SK-N-SH (cell line): ENCODE measurements at regions not wholly inside any gene's neighbourhood (a gene's known extent, or its start where the extent isn't known, plus 50 kb on each side); places are given as distances from the start of the nearest gene placed in this dataset.
A peak's percentile ranks its signal among the peaks of the same experiment; 100 is the strongest.

Experiments
- CTCF ChIA-PET: fragments of 300-600, 350-600 bp; formaldehyde crosslinking; extraction: SDS; loops from one replicate; lab custom pipeline; 2021; lab: Yijun Ruan, JAX
- POLR2A ChIA-PET: fragments of 350-600 bp; sonication (Branson Sonifier 250); formaldehyde crosslinking; extraction: SDS; loops from one replicate; lab custom pipeline; 2020; ENCODE audit warnings: antibody characterized with exemption, inconsistent platforms; lab: Yijun Ruan, JAX
- DNase-seq: peaks from one replicate; pipeline ENCODE4 v3.0.0; 2012
- H2AFZ ChIP-seq: fragments of 200-600 bp; sonication (generic); 2 replicates; pipeline ENCODE4 v1.8.1; 2016; ENCODE audit warnings: antibody characterized with exemption, mild to moderate bottlenecking, low read depth
- H3F3A ChIP-seq: fragments of 200-600 bp; sonication (generic); replicated peaks from 2 replicates; pipeline ENCODE3; 2016; ENCODE audit warnings: antibody characterized with exemption, mild to moderate bottlenecking; ENCODE audit not compliant: insufficient read depth
- H3K27ac ChIP-seq, 2 experiments: fragments of 200-500 bp in 1 of 2; fragments of 200-600 bp in 1 of 2; sonication (Bioruptor generic) in 1 of 2; sonication (generic), shearing (Covaris generic) in 1 of 2; 2 replicates each; pipeline versions ENCODE4 v1.5.1 to v1.6.1; 2014 to 2016; ENCODE audit warnings: low read depth in 2 of 2, inconsistent platforms in 1 of 2, low read length in 1 of 2, mild to moderate bottlenecking in 1 of 2, mixed read lengths in 1 of 2
- H3K27me3 ChIP-seq: fragments of 200-600 bp; sonication (generic), shearing (Covaris generic); 2 replicates; pipeline ENCODE4 v1.6.1; 2016; ENCODE audit warnings: mixed run types; ENCODE audit not compliant: insufficient read depth
- H3K36me3 ChIP-seq, 2 experiments: fragments of 200-500 bp in 1 of 2; fragments of 200-600 bp in 1 of 2; sonication (Bioruptor generic) in 1 of 2; sonication (generic) in 1 of 2; replicated peaks in 1 of 2; 2 replicates each; pipeline versions ENCODE3 to v1.5.1; 2014 to 2016; ENCODE audit warnings: low read length in 1 of 2, mild to moderate bottlenecking in 1 of 2; ENCODE audit not compliant: insufficient read depth in 2 of 2, control insufficient read depth in 1 of 2
- H3K4me1 ChIP-seq, 2 experiments: fragments of 200-500 bp in 1 of 2; fragments of 200-600 bp in 1 of 2; sonication (Bioruptor generic) in 1 of 2; sonication (generic), shearing (Covaris generic) in 1 of 2; 2 replicates each; pipeline versions ENCODE4 v1.5.1 to v1.6.1; 2014 to 2016; ENCODE audit warnings: low read depth in 1 of 2, low read length in 1 of 2, mixed run types in 1 of 2; ENCODE audit not compliant: insufficient read depth in 2 of 2, control insufficient read depth in 1 of 2
- H3K4me2 ChIP-seq: fragments of 200-600 bp; sonication (generic), shearing (Covaris generic); 2 replicates; pipeline ENCODE4 v1.6.1; 2017; ENCODE audit warnings: mixed run types
- H3K4me3 ChIP-seq, 2 experiments: fragments of 200-500 bp in 1 of 2; fragments of 200-600 bp in 1 of 2; sonication (Bioruptor generic) in 1 of 2; sonication (generic), shearing (Covaris generic) in 1 of 2; 2 replicates each; pipeline versions ENCODE4 v1.5.1 to v1.8.1; 2014 to 2016; ENCODE audit warnings: low read depth in 2 of 2, inconsistent platforms in 1 of 2, low read length in 1 of 2, mild to moderate bottlenecking in 1 of 2, mixed read lengths in 1 of 2, moderate library complexity in 1 of 2
- H3K79me2 ChIP-seq: fragments of 200-600 bp; sonication (generic); 2 replicates; pipeline ENCODE4 v1.8.1; 2017; ENCODE audit warnings: mild to moderate bottlenecking; ENCODE audit not compliant: insufficient read depth
- H3K9ac ChIP-seq: fragments of 200-600 bp; sonication (generic); 2 replicates; pipeline ENCODE4 v1.6.1; 2017; ENCODE audit warnings: mixed run types
- H3K9me2 ChIP-seq: fragments of 200-600 bp; sonication (generic); 2 replicates; pipeline ENCODE4 v1.6.1; 2017; ENCODE audit warnings: mixed run types
- H3K9me3 ChIP-seq: fragments of 200-600 bp; sonication (generic); 2 replicates; pipeline ENCODE4 v1.6.1; 2017; ENCODE audit warnings: mixed run types, mild to moderate bottlenecking, moderate library complexity
- H4K20me1 ChIP-seq: fragments of 200-600 bp; sonication (generic); 2 replicates; pipeline ENCODE4 v1.6.1; 2017; ENCODE audit warnings: mild to moderate bottlenecking, mixed run types; ENCODE audit not compliant: insufficient read depth
- ELF1 ChIP-seq: IDR thresholded peaks from 2 replicates; pipeline ENCODE4 v1.4.0; 2012
- EP300 ChIP-seq, 2 experiments: IDR thresholded peaks; 2 replicates each; pipeline versions ENCODE4 v1.4.0 to v1.6.1; 2012; ENCODE audit warnings: borderline replicate concordance in 1 of 2, low read depth in 1 of 2, low read length in 1 of 2
- FOSL2 ChIP-seq: IDR thresholded peaks from 2 replicates; pipeline ENCODE4 v1.4.0; 2012; ENCODE audit warnings: low read depth, mild to moderate bottlenecking, moderate library complexity, borderline replicate concordance
- GABPA ChIP-seq: IDR thresholded peaks from 2 replicates; pipeline ENCODE4 v1.4.0; 2012; ENCODE audit warnings: low read depth, mild to moderate bottlenecking
- NRF1 ChIP-seq: IDR thresholded peaks from 2 replicates; pipeline ENCODE4 v1.6.1; 2012; ENCODE audit warnings: low read depth, mild to moderate bottlenecking, low read length
- RFX5 ChIP-seq: IDR thresholded peaks from 2 replicates; pipeline ENCODE4 v1.6.1; 2012; ENCODE audit warnings: mild to moderate bottlenecking, improper control_type of control experiment, low read length
- SMC3 ChIP-seq: IDR thresholded peaks from 2 replicates; pipeline ENCODE4 v1.6.1; 2012; ENCODE audit warnings: low read depth, low read length, improper control_type of control experiment
- WGBS: methylation state at CpG from one replicate; pipeline ENCODE4 v1.1.6; 2017; ENCODE audit warnings: low lambda C conversion rate; 5-methylcytosine and 5-hydroxymethylcytosine counted together
- TF ChIP-seq, protein P1 (sequence below): IDR thresholded peaks from 2 replicates; pipeline ENCODE4 v1.4.0; 2012; ENCODE audit warnings: low read depth, borderline replicate concordance
- TF ChIP-seq, protein P2 (sequence below): IDR thresholded peaks from 2 replicates; pipeline ENCODE4 v1.4.0; 2012; ENCODE audit warnings: low read depth
- TF ChIP-seq, protein P3 (sequence below): IDR thresholded peaks from 2 replicates; pipeline ENCODE4 v1.6.1; 2012; ENCODE audit warnings: mild to moderate bottlenecking, low read depth, low read length, moderate library complexity
- TF ChIP-seq, protein P4 (sequence below): IDR thresholded peaks from 2 replicates; pipeline ENCODE4 v1.4.0; 2012; ENCODE audit warnings: low read depth, borderline replicate concordance

DNA sequence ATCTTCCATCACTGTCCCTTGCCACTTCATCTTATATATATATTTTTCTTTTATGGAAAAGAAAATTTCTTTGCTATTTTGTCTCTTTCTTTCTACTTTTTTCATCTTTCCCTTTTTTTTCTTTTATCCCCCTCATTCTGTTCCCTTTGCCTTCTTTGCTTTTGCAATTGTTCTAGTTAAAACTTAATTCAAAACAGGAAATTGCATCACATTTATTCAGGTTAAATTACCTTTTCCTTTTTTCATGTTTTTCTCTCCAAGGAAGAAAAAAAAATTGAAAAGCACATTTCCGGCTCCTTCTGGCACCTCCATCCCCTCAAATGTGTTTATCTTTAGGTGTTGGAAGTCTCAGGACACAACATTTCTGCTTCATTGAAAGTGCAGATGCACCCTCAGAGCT is 176.9 kb downstream of the FGF1 start:
- Histone ChIP-seq H3K27me3 (no peaks in the 10 kb centered on the region), H3K36me3 (peaks cover 0 to 4% of the 10 kb centered on the region in 2 experiments), H3K9me2 (no peaks in the 10 kb centered on the region), H3K4me3 (no peak overlapping the region), H3K79me2 (no peaks in the 10 kb centered on the region), H3K4me2 (no peak overlapping the region), H2AFZ (no peak overlapping the region), H3K9ac (no peak overlapping the region), H3F3A (peaks cover 13% of the 10 kb centered on the region), H3K4me1 (peaks cover 9 to 19% of the 10 kb centered on the region in 2 experiments; a peak in 3 of 4 replicates), H4K20me1 (no peaks in the 10 kb centered on the region)
- CTCF ChIA-PET: no interaction called here
- WGBS: 87% methylated on average over 1 of the region's 1 CpG
- POLR2A ChIA-PET: no interaction called here
- TF ChIP-seq EP300 (IDR thresholded peaks at IDR 0.05; ENCODE audit: borderline replicate concordance in 1 of 2, low read depth in 1 of 2, low read length in 1 of 2): no peak
- TF ChIP-seq RFX5: no peak
- TF ChIP-seq FOSL2: no peak
- no peak for TF ChIP-seq NRF1
- TF ChIP-seq, protein P1, sequence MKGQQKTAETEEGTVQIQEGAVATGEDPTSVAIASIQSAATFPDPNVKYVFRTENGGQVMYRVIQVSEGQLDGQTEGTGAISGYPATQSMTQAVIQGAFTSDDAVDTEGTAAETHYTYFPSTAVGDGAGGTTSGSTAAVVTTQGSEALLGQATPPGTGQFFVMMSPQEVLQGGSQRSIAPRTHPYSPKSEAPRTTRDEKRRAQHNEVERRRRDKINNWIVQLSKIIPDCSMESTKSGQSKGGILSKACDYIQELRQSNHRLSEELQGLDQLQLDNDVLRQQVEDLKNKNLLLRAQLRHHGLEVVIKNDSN: no peak
- TF ChIP-seq, protein P2, sequence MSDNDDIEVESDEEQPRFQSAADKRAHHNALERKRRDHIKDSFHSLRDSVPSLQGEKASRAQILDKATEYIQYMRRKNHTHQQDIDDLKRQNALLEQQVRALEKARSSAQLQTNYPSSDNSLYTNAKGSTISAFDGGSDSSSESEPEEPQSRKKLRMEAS: no peak
- no peak for TF ChIP-seq ELF1
- TF ChIP-seq, protein P3, sequence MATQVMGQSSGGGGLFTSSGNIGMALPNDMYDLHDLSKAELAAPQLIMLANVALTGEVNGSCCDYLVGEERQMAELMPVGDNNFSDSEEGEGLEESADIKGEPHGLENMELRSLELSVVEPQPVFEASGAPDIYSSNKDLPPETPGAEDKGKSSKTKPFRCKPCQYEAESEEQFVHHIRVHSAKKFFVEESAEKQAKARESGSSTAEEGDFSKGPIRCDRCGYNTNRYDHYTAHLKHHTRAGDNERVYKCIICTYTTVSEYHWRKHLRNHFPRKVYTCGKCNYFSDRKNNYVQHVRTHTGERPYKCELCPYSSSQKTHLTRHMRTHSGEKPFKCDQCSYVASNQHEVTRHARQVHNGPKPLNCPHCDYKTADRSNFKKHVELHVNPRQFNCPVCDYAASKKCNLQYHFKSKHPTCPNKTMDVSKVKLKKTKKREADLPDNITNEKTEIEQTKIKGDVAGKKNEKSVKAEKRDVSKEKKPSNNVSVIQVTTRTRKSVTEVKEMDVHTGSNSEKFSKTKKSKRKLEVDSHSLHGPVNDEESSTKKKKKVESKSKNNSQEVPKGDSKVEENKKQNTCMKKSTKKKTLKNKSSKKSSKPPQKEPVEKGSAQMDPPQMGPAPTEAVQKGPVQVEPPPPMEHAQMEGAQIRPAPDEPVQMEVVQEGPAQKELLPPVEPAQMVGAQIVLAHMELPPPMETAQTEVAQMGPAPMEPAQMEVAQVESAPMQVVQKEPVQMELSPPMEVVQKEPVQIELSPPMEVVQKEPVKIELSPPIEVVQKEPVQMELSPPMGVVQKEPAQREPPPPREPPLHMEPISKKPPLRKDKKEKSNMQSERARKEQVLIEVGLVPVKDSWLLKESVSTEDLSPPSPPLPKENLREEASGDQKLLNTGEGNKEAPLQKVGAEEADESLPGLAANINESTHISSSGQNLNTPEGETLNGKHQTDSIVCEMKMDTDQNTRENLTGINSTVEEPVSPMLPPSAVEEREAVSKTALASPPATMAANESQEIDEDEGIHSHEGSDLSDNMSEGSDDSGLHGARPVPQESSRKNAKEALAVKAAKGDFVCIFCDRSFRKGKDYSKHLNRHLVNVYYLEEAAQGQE: no peak
- TF ChIP-seq SMC3: no peak
- TF ChIP-seq, protein P4, sequence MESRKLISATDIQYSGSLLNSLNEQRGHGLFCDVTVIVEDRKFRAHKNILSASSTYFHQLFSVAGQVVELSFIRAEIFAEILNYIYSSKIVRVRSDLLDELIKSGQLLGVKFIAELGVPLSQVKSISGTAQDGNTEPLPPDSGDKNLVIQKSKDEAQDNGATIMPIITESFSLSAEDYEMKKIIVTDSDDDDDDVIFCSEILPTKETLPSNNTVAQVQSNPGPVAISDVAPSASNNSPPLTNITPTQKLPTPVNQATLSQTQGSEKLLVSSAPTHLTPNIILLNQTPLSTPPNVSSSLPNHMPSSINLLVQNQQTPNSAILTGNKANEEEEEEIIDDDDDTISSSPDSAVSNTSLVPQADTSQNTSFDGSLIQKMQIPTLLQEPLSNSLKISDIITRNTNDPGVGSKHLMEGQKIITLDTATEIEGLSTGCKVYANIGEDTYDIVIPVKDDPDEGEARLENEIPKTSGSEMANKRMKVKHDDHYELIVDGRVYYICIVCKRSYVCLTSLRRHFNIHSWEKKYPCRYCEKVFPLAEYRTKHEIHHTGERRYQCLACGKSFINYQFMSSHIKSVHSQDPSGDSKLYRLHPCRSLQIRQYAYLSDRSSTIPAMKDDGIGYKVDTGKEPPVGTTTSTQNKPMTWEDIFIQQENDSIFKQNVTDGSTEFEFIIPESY: no peak
- TF ChIP-seq GABPA: no peak
- TF ChIP-seq, all 33 proteins: peak for 0
- DNase-seq: no peak
- no peaks in the 10 kb centered on the region for H3K9me3 ChIP-seq
- peak overlapping the region in 1 of 2 experiments; percentile 22; a peak in 1 of 4 replicates for H3K27ac ChIP-seq
